WTC11 (cell line): ENCODE measurements at regions not wholly inside any gene's neighbourhood (a gene's known extent, or its start where the extent isn't known, plus 50 kb on each side); places are given as distances from the start of the nearest gene placed in this dataset.
"Not testable (repeated sequence)": the region's sequence is repeated elsewhere in the genome, so short reads cannot be mapped to it uniquely, and the experiment has no call there.

ENCODE experiments used
- CTCF ChIP-seq: fragments of 200-600 bp; IDR thresholded peaks from 2 replicates; pipeline ENCODE4 v1.8.0; 2022; ENCODE audit warnings: antibody characterized with exemption
- ESRRA ChIP-seq: sonication (generic); formaldehyde crosslinking; IDR thresholded peaks from 2 replicates; pipeline ENCODE4 v1.8.1; 2022; ENCODE audit warnings: mild to moderate bottlenecking, missing genetic modification reagents, borderline replicate concordance
- FOXP4 ChIP-seq: sonication (generic); formaldehyde crosslinking; IDR thresholded peaks from 2 replicates; pipeline ENCODE4 v1.8.0; 2022; ENCODE audit warnings: mild to moderate bottlenecking, missing genetic modification reagents
- GRHL2 ChIP-seq: fragments of 250-450 bp; sonication (Bioruptor Pico); IDR thresholded peaks from 2 replicates; pipeline ENCODE4 v1.8.0; 2022; ENCODE audit warnings: mild to moderate bottlenecking, moderate library complexity; ENCODE audit not compliant: insufficient replicate concordance, severe bottlenecking
- NR2C2 ChIP-seq: sonication (generic); formaldehyde crosslinking; IDR thresholded peaks from 2 replicates; pipeline ENCODE4 v1.8.0; 2022; ENCODE audit warnings: mild to moderate bottlenecking, missing genetic modification reagents
- OVOL2 ChIP-seq: fragments of 250-450 bp; sonication (Bioruptor Pico); IDR thresholded peaks from 2 replicates; pipeline ENCODE4 v1.9.0; 2021; ENCODE audit warnings: mild to moderate bottlenecking, borderline replicate concordance
- ZNF423 ChIP-seq: fragments of 250-450 bp; sonication (Bioruptor Pico); IDR thresholded peaks from 2 replicates; pipeline ENCODE4 v2.1.2; 2022; ENCODE audit warnings: mild to moderate bottlenecking, moderate library complexity
- TF ChIP-seq, protein P1 (sequence below): sonication (generic); formaldehyde crosslinking; conservative IDR thresholded peaks from 2 replicates; pipeline ENCODE4 v1.8.1; 2022; ENCODE audit warnings: mild to moderate bottlenecking, missing genetic modification reagents
- TF ChIP-seq, protein P2 (sequence below): sonication (generic); formaldehyde crosslinking; IDR thresholded peaks from 2 replicates; pipeline ENCODE4 v1.8.0; 2022; ENCODE audit warnings: mild to moderate bottlenecking, missing genetic modification reagents
- TF ChIP-seq, protein P3 (sequence below): fragments of 250-450 bp; sonication (Bioruptor Pico); IDR thresholded peaks from 2 replicates; pipeline ENCODE4 v1.9.0; 2021; ENCODE audit warnings: moderate library complexity, mild to moderate bottlenecking, inconsistent platforms, borderline replicate concordance
- TF ChIP-seq, protein P4 (sequence below): sonication (generic); formaldehyde crosslinking; IDR thresholded peaks from 2 replicates; pipeline ENCODE4 v1.8.0; 2023; ENCODE audit warnings: missing genetic modification reagents

DNA sequence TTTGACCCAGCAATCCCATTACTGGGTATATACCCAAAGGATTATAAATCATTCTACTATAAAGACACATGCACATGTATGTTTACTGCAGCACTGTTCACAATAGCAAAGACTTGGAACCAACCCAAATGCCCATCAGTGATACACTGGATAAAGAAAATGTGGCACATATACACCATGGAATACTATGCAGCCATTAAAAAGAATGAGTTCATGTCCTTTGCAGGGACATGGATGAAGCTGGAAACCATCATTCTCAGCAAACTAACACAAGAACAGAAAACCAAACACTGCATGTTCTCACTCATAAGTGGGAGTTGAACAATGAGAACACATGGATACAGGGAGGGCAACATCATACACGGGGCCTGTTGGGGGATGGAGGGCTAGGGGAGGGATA is 104.3 kb downstream of the ANKRD18B start:
- TF ChIP-seq, protein P1, sequence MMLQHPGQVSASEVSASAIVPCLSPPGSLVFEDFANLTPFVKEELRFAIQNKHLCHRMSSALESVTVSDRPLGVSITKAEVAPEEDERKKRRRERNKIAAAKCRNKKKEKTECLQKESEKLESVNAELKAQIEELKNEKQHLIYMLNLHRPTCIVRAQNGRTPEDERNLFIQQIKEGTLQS (CRISPR knock-in tag) = not testable (repeated sequence)
- not testable (repeated sequence) for TF ChIP-seq CTCF; NR2C2 (CRISPR knock-in tag); FOXP4 (CRISPR knock-in tag); ZNF423 (CRISPR knock-in tag); ESRRA (CRISPR knock-in tag); OVOL2 (CRISPR knock-in tag); GRHL2 (CRISPR knock-in tag)
- TF ChIP-seq, protein P2, sequence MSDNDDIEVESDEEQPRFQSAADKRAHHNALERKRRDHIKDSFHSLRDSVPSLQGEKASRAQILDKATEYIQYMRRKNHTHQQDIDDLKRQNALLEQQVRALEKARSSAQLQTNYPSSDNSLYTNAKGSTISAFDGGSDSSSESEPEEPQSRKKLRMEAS (CRISPR knock-in tag) = not testable (repeated sequence)
- TF ChIP-seq, protein P3, sequence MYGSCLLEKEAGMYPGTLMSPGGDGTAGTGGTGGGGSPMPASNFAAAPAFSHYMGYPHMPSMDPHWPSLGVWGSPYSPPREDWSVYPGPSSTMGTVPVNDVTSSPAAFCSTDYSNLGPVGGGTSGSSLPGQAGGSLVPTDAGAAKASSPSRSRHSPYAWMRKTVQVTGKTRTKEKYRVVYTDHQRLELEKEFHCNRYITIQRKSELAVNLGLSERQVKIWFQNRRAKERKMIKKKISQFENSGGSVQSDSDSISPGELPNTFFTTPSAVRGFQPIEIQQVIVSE (CRISPR knock-in tag) = not testable (repeated sequence)
- TF ChIP-seq, protein P4, sequence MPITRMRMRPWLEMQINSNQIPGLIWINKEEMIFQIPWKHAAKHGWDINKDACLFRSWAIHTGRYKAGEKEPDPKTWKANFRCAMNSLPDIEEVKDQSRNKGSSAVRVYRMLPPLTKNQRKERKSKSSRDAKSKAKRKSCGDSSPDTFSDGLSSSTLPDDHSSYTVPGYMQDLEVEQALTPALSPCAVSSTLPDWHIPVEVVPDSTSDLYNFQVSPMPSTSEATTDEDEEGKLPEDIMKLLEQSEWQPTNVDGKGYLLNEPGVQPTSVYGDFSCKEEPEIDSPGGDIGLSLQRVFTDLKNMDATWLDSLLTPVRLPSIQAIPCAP = not testable (repeated sequence)
